GM23338 (cell line): ENCODE measurements at regions not wholly inside any gene's neighbourhood (a gene's known extent, or its start where the extent isn't known, plus 50 kb on each side); places are given as distances from the start of the nearest gene placed in this dataset.

Experiments
- ATAC-seq: fragments of 200-7000 bp; cut with Tn5 transposase; 3 replicates; pipeline ENCODE4 v1.9.1; 2020
- DNase-seq: peaks from one replicate; pipeline ENCODE4 v3.0.0-alpha.2; 2015; ENCODE audit warnings: low spot score
- H2AFZ ChIP-seq: fragments of 200-600 bp; sonication (generic); 2 replicates; pipeline ENCODE4 v1.8.0; 2016; ENCODE audit warnings: antibody characterized with exemption, mild to moderate bottlenecking, moderate library complexity
- H3F3A ChIP-seq: fragments of 200-600 bp; sonication (generic); replicated peaks from 2 replicates; pipeline ENCODE4 v1.8.0; 2017; ENCODE audit warnings: antibody characterized with exemption, mixed run types, low read depth
- H3K27ac ChIP-seq: fragments of 200-600 bp; sonication (generic); 2 replicates; pipeline ENCODE4 v1.6.1; 2016; ENCODE audit warnings: low read depth
- H3K27me3 ChIP-seq: fragments of 200-600 bp; sonication (generic); 2 replicates; pipeline ENCODE4 v1.8.0; 2016; ENCODE audit warnings: mild to moderate bottlenecking, mixed run types, moderate library complexity; ENCODE audit not compliant: insufficient read depth
- H3K36me3 ChIP-seq: fragments of 200-600 bp; sonication (generic); 2 replicates; pipeline ENCODE4 v1.8.0; 2016; ENCODE audit warnings: mild to moderate bottlenecking; ENCODE audit not compliant: insufficient read depth
- H3K4me1 ChIP-seq: fragments of 200-600 bp; sonication (generic); 2 replicates; pipeline ENCODE4 v1.8.0; 2016; ENCODE audit warnings: mild to moderate bottlenecking, moderate library complexity; ENCODE audit not compliant: insufficient read depth
- H3K4me2 ChIP-seq: fragments of 200-600 bp; sonication (generic); 2 replicates; pipeline ENCODE4 v1.7.1; 2017; ENCODE audit warnings: mixed run types
- H3K4me3 ChIP-seq: fragments of 200-600 bp; sonication (generic); 2 replicates; pipeline ENCODE4 v1.6.1; 2016; ENCODE audit warnings: mixed run types
- H3K79me2 ChIP-seq: fragments of 200-600 bp; sonication (generic); replicated peaks from 2 replicates; pipeline ENCODE4 v1.8.0; 2017; ENCODE audit warnings: mild to moderate bottlenecking; ENCODE audit not compliant: insufficient read depth
- H3K9me2 ChIP-seq: fragments of 200-600 bp; sonication (generic); 2 replicates; pipeline ENCODE4 v1.8.0; 2017; ENCODE audit not compliant: insufficient read depth
- H4K20me1 ChIP-seq: fragments of 200-600 bp; sonication (generic); replicated peaks from 2 replicates; pipeline ENCODE4 v1.8.0; 2017; ENCODE audit warnings: mild to moderate bottlenecking; ENCODE audit not compliant: insufficient read depth
- H3K27ac Mint-ChIP-seq: 2 replicates; pipeline ENCODE4 v1.8.0; 2020; ENCODE audit warnings: inconsistent platforms, mild to moderate bottlenecking, moderate library complexity, mixed read lengths
- H3K27me3 Mint-ChIP-seq: 3 replicates; pipeline ENCODE4 v1.8.0; 2022; ENCODE audit warnings: low read depth, mild to moderate bottlenecking, moderate library complexity, mixed read lengths, inconsistent platforms; ENCODE audit not compliant: insufficient read depth, poor library complexity
- H3K36me3 Mint-ChIP-seq: 3 replicates; pipeline ENCODE4 v1.8.0; 2021; ENCODE audit warnings: low read depth, mild to moderate bottlenecking, inconsistent platforms, moderate library complexity, mixed read lengths
- H3K4me1 Mint-ChIP-seq: 3 replicates; pipeline ENCODE4 v1.8.0; 2020; ENCODE audit warnings: mild to moderate bottlenecking, inconsistent platforms, mixed read lengths
- H3K4me3 Mint-ChIP-seq: 3 replicates; pipeline ENCODE4 v1.8.0; 2021; ENCODE audit warnings: moderate library complexity, mild to moderate bottlenecking, inconsistent platforms, mixed read lengths
- H3K9me3 Mint-ChIP-seq: 3 replicates; pipeline ENCODE4 v1.8.0; 2020; ENCODE audit warnings: moderate library complexity, mild to moderate bottlenecking, inconsistent platforms, mixed read lengths
- CREB1 ChIP-seq: fragments of 250-450 bp; sonication (Bioruptor Pico); IDR thresholded peaks from 2 replicates; pipeline ENCODE4 v1.5.0; 2020; ENCODE audit warnings: low read depth, mild to moderate bottlenecking, moderate library complexity
- EZH2 ChIP-seq: fragments of 200-600 bp; sonication (generic); IDR thresholded peaks from one replicate; pipeline ENCODE4 v1.8.0; 2017; ENCODE audit warnings: antibody characterized with exemption, mild to moderate bottlenecking, low read depth; ENCODE audit not compliant: unreplicated experiment
- EZH2phosphoT487 ChIP-seq: fragments of 200-600 bp; sonication (generic); IDR thresholded peaks from one replicate; pipeline ENCODE4 v1.8.1; 2018; ENCODE audit warnings: antibody characterized with exemption; ENCODE audit not compliant: unreplicated experiment
- JUNB ChIP-seq: IDR thresholded peaks from one replicate; pipeline ENCODE4 v1.6.1; 2016; ENCODE audit warnings: antibody characterized with exemption; ENCODE audit not compliant: unreplicated experiment
- NANOG ChIP-seq: IDR thresholded peaks from 2 replicates; pipeline ENCODE4 v1.6.1; 2016; ENCODE audit warnings: antibody characterized with exemption, borderline replicate concordance
- POLR2AphosphoS5 ChIP-seq: IDR thresholded peaks from 2 replicates; pipeline ENCODE4 v1.6.1; 2016; ENCODE audit warnings: antibody characterized with exemption, low read depth
- STAT1 ChIP-seq: IDR thresholded peaks from one replicate; pipeline ENCODE4 v1.6.1; 2016; ENCODE audit warnings: antibody characterized with exemption; ENCODE audit not compliant: unreplicated experiment
- ZNF114 ChIP-seq: fragments of 250-450 bp; sonication (Bioruptor Pico); IDR thresholded peaks from 2 replicates; pipeline ENCODE4 v1.5.0; 2020; ENCODE audit warnings: mild to moderate bottlenecking, moderate library complexity
- ZNF331 ChIP-seq: fragments of 250-450 bp; sonication (Bioruptor Pico); IDR thresholded peaks from 2 replicates; pipeline ENCODE4 v1.5.0; 2020; ENCODE audit warnings: low read depth, mild to moderate bottlenecking, moderate library complexity
- ZNF462 ChIP-seq: fragments of 250-450 bp; sonication (Bioruptor Pico); IDR thresholded peaks from 2 replicates; pipeline ENCODE4 v1.5.0; 2020; ENCODE audit warnings: mild to moderate bottlenecking, moderate library complexity
- TF ChIP-seq, protein P1 (sequence below): IDR thresholded peaks from one replicate; pipeline ENCODE4 v1.6.1; 2018; ENCODE audit warnings: antibody characterized with exemption; ENCODE audit not compliant: unreplicated experiment
- TF ChIP-seq, protein P2 (sequence below): IDR thresholded peaks from 2 replicates; pipeline ENCODE4 v1.6.1; 2016; ENCODE audit warnings: antibody characterized with exemption
- TF ChIP-seq, protein P3 (sequence below), 2 experiments: fragments of 200-600 bp in 1 of 2; sonication (generic) in 1 of 2; conservative IDR thresholded peaks; 2 replicates each; pipeline versions ENCODE4 v1.5.1 to v1.6.1; 2016 to 2017; ENCODE audit warnings: antibody characterized with exemption in 2 of 2, low read depth in 2 of 2, mild to moderate bottlenecking in 2 of 2, moderate library complexity in 1 of 2

GRCh38 chr12:68497107-68497506 lies 113.6 kb upstream of the RAP1B start:
- Histone ChIP-seq H3K9me2 (0 out of 2 replicates have a peak, but pooled peaks cover 3% of the 10 kb centered on the region), H3K79me2 (no peaks in the 10 kb centered on the region), H4K20me1 (no peaks in the 10 kb centered on the region; the same call in 1 of the 2 replicates), H3F3A (no peaks in the 10 kb centered on the region), H3K4me2 (no peak overlapping the region), H3K36me3 (no peaks in the 10 kb centered on the region), H3K27ac (no peak overlapping the region), H3K4me3 (no peak overlapping the region), H3K27me3 (no peaks in the 10 kb centered on the region), H3K4me1 (peaks cover 7% of the 10 kb centered on the region; the same call in 1 of the 2 replicates), H2AFZ (no peak overlapping the region)
- DNase-seq (no peak), ATAC-seq (no peak)
- H3K36me3 Mint-ChIP-seq: no peaks in the 10 kb centered on the region
- H3K4me1 Mint-ChIP-seq: peaks cover 3% of the 10 kb centered on the region; the same call in 2 of the 3 replicates
- no peaks in the 10 kb centered on the region for H3K27me3 Mint-ChIP-seq
- no peaks in the 10 kb centered on the region for H3K9me3 Mint-ChIP-seq
- no peak overlapping the region for H3K27ac Mint-ChIP-seq
- TF ChIP-seq POLR2AphosphoS5 (no peak), ZNF462 (CRISPR knock-in tag) (no peak), CREB1 (CRISPR knock-in tag) (no peak), JUNB (no peak), ZNF114 (CRISPR knock-in tag) (no peak), EZH2 (no peak), ZNF331 (no peak), STAT1 (no peak), NANOG (no peak), EZH2phosphoT487 (no peak)
- TF ChIP-seq, protein P1, sequence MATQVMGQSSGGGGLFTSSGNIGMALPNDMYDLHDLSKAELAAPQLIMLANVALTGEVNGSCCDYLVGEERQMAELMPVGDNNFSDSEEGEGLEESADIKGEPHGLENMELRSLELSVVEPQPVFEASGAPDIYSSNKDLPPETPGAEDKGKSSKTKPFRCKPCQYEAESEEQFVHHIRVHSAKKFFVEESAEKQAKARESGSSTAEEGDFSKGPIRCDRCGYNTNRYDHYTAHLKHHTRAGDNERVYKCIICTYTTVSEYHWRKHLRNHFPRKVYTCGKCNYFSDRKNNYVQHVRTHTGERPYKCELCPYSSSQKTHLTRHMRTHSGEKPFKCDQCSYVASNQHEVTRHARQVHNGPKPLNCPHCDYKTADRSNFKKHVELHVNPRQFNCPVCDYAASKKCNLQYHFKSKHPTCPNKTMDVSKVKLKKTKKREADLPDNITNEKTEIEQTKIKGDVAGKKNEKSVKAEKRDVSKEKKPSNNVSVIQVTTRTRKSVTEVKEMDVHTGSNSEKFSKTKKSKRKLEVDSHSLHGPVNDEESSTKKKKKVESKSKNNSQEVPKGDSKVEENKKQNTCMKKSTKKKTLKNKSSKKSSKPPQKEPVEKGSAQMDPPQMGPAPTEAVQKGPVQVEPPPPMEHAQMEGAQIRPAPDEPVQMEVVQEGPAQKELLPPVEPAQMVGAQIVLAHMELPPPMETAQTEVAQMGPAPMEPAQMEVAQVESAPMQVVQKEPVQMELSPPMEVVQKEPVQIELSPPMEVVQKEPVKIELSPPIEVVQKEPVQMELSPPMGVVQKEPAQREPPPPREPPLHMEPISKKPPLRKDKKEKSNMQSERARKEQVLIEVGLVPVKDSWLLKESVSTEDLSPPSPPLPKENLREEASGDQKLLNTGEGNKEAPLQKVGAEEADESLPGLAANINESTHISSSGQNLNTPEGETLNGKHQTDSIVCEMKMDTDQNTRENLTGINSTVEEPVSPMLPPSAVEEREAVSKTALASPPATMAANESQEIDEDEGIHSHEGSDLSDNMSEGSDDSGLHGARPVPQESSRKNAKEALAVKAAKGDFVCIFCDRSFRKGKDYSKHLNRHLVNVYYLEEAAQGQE: no peak
- TF ChIP-seq, protein P2, sequence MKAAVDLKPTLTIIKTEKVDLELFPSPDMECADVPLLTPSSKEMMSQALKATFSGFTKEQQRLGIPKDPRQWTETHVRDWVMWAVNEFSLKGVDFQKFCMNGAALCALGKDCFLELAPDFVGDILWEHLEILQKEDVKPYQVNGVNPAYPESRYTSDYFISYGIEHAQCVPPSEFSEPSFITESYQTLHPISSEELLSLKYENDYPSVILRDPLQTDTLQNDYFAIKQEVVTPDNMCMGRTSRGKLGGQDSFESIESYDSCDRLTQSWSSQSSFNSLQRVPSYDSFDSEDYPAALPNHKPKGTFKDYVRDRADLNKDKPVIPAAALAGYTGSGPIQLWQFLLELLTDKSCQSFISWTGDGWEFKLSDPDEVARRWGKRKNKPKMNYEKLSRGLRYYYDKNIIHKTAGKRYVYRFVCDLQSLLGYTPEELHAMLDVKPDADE: no peak
- TF ChIP-seq, protein P3, sequence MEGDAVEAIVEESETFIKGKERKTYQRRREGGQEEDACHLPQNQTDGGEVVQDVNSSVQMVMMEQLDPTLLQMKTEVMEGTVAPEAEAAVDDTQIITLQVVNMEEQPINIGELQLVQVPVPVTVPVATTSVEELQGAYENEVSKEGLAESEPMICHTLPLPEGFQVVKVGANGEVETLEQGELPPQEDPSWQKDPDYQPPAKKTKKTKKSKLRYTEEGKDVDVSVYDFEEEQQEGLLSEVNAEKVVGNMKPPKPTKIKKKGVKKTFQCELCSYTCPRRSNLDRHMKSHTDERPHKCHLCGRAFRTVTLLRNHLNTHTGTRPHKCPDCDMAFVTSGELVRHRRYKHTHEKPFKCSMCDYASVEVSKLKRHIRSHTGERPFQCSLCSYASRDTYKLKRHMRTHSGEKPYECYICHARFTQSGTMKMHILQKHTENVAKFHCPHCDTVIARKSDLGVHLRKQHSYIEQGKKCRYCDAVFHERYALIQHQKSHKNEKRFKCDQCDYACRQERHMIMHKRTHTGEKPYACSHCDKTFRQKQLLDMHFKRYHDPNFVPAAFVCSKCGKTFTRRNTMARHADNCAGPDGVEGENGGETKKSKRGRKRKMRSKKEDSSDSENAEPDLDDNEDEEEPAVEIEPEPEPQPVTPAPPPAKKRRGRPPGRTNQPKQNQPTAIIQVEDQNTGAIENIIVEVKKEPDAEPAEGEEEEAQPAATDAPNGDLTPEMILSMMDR (conservative IDR thresholded peaks at IDR 0.05; ENCODE audit: low read depth in 2 of 2): no peak
- no peak overlapping the region for H3K4me3 Mint-ChIP-seq
